ENCODE measurements at regions not wholly inside any gene's neighbourhood (a gene's known extent, or its start where the extent isn't known, plus 50 kb on each side); places are given as distances from the start of the nearest gene placed in this dataset.

DNA sequence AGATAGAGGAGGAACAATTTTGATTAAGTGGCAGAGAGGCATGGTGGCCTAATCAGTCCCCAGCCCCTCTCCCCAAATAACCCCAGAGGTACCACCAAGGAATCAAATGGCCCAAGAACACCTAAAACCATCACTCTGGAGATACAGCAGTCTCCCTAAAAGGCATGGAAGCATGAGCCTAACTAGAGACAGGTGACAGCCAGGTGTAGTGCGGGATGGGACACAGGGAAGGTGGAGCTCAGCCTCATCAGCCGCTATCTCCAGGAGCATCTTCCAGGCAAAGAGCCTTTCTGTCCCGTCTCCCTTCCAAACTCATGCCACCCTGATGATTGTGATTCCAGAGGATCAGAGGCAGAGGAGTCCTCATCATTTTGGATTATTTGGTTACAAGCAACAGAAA, 144.7 kb downstream of the COPS8 start:
- TF ChIP-seq, protein P1, sequence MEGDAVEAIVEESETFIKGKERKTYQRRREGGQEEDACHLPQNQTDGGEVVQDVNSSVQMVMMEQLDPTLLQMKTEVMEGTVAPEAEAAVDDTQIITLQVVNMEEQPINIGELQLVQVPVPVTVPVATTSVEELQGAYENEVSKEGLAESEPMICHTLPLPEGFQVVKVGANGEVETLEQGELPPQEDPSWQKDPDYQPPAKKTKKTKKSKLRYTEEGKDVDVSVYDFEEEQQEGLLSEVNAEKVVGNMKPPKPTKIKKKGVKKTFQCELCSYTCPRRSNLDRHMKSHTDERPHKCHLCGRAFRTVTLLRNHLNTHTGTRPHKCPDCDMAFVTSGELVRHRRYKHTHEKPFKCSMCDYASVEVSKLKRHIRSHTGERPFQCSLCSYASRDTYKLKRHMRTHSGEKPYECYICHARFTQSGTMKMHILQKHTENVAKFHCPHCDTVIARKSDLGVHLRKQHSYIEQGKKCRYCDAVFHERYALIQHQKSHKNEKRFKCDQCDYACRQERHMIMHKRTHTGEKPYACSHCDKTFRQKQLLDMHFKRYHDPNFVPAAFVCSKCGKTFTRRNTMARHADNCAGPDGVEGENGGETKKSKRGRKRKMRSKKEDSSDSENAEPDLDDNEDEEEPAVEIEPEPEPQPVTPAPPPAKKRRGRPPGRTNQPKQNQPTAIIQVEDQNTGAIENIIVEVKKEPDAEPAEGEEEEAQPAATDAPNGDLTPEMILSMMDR (IDR thresholded peaks at IDR 0.05), result no peak
- TF ChIP-seq POLR2AphosphoS5 (IDR thresholded peaks at IDR 0.05; ENCODE audit: low read depth, low read length) (no peak), TAF1 (IDR thresholded peaks at IDR 0.05; ENCODE audit: borderline replicate concordance, low read depth, low read length) (no peak), JUND (IDR thresholded peaks at IDR 0.05) (no peak), EP300 (IDR thresholded peaks at IDR 0.05; ENCODE audit: borderline replicate concordance in 1 of 2, low read depth in 1 of 2, low read length in 1 of 2) (no peak), CHD2 (IDR thresholded peaks at IDR 0.05; ENCODE audit: low read length, partially characterized antibody) (no peak), SIN3A (IDR thresholded peaks at IDR 0.05; ENCODE audit: borderline replicate concordance, low read depth, low read length) (no peak), SMC3 (IDR thresholded peaks at IDR 0.05; ENCODE audit: low read depth, low read length) (no peak), GABPA (IDR thresholded peaks at IDR 0.05; ENCODE audit: low read depth) (no peak)
- TF ChIP-seq, protein P2, sequence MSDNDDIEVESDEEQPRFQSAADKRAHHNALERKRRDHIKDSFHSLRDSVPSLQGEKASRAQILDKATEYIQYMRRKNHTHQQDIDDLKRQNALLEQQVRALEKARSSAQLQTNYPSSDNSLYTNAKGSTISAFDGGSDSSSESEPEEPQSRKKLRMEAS (IDR thresholded peaks at IDR 0.05; ENCODE audit: low read depth), result no peak
